GM21737 (cell line): ENCODE measurements at regions not wholly inside any gene's neighbourhood (a gene's known extent, or its start where the extent isn't known, plus 50 kb on each side); places are given as distances from the start of the nearest gene placed in this dataset.
A peak's percentile ranks its signal among the peaks of the same experiment; 100 is the strongest.

Experiments
- ATAC-seq: cut with Tn5 transposase; IDR thresholded peaks from one replicate; pipeline ENCODE4 v1.9.1; 2021; ENCODE audit warnings: mild to moderate bottlenecking, moderate library complexity; ENCODE audit not compliant: unreplicated experiment

DNA sequence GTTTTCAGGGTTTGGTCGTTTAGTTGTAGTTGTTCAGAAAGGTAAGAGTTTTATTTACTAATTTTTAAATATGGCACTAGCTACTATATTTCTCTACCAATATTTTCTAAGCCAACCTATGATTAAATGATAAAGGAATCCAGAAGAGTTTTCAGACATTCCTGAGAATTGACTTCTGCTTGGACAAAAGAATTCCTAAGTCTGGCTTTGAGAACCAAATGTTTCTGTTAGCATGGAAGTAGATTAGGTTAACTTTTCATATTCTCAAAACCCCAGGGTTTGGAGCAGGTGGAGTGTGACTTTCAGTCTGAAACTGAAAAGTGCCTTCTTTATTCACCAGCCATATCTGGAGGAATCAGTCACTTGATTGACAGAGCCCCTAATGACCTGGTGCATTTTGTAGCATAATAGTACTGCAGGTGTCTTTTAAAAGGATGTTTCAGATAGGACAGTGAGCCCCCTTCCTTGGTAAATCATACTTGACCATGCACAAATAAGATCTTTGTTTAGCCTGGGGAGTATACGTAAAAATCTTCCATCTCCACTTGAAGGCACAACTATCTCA is 457.0 kb upstream of the ZNF462 start:
- ATAC-seq: no peak

DNA sequence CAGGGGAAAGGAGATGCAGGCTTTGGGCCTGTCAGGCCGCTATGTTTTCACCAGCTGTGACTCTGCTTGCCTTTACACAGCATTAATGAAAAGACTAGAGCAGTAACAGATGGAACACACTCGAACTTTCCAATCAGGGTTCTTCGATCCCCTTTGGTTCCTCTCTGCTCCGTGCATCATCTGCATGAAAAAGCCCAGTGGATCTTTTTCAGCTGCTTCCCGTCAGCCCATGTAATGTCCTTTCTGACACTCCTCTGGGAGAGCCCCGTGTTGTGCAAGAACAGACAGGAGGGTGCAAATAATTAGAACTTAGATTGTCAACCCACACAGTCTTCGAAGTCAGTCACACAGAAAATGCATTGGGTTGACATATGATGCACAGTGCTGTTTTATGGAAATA is 448.9 kb upstream of the ZNF462 start:
- ATAC-seq: no peak

GRCh38 chr9:106417685-106418084 is 445.3 kb upstream of the ZNF462 start:
- ATAC-seq: no peak

GRCh38 chr9:106419829-106420228 is 443.1 kb upstream of the ZNF462 start:
- no peak for ATAC-seq

GRCh38 chr9:106420511-106420944 is 442.4 kb upstream of the ZNF462 start:
- peak; percentile 75 for ATAC-seq

DNA sequence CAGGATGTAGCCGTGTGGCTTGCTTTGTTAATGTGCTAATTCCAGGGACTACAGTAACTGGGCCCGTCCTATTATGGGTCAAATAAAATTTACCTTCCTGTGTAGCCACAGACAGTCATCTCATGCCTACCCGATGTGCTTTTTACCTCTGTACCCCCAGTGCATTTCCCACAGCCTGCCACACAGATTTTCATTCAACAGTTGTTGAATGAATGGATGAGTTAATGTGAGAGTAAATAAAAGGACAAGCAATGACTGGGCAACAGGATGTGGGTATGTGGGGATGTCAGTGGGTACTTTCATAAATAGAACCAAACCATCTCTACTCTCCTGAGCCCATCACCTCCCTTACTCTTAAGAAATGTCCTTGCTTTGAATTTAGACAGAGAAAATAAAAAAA is 441.2 kb upstream of the ZNF462 start:
- ATAC-seq: peak; percentile 45

GRCh38 chr9:106423575-106423974 is 439.4 kb upstream of the ZNF462 start:
- ATAC-seq: no peak

- no peak for ATAC-seq
These were observed 430.3 kb upstream of the ZNF462 start for GRCh38 chr9:106432631-106433030.

- no peak for ATAC-seq
These were observed 424.0 kb upstream of the ZNF462 start for GRCh38 chr9:106438928-106439327.

GRCh38 chr9:106441283-106441682 is 421.7 kb upstream of the ZNF462 start:
- ATAC-seq: no peak

- no peak for ATAC-seq
These were observed 419.4 kb upstream of the ZNF462 start for GRCh38 chr9:106443520-106443919.

DNA sequence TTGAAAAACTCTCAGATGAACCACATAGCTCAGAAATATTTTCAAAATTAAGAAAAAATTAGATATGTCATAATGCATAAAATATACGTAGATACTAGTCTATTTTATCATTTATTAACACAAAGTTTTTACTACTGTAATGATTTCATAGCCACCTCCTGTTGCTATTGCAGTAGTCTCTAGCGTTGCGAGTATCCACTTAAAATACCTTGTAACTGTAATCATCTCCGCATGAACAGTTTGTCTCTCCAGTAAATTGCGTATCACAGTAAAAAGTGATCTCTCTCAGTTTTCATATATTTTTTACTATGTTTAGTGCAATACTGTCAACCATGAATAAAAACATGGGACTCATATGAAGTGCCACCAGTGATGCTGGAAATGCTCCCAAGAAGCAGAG is 417.9 kb upstream of the ZNF462 start:
- ATAC-seq: no peak

GRCh38 chr9:106449336-106449927 is 413.5 kb upstream of the ZNF462 start:
- ATAC-seq: no peak

DNA sequence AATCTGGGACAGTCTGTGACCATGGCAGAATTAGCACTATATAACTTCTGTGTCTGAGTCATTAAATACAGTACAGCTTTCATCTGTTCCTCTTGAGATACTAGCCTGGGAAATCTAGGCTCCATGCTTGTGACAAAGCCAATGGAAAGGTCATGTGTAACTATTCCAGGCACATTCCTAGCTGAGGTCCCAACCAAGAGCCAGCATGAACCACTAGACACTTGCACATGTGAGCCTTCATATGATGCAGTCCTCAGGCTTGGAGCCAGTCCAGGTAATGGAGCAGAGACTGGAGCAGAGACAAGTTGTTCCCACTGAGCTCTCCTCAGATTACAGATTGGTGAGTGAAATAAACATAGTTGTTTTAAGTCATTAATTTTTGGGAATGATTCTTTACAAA is 412.4 kb upstream of the ZNF462 start:
- no peak for ATAC-seq

DNA sequence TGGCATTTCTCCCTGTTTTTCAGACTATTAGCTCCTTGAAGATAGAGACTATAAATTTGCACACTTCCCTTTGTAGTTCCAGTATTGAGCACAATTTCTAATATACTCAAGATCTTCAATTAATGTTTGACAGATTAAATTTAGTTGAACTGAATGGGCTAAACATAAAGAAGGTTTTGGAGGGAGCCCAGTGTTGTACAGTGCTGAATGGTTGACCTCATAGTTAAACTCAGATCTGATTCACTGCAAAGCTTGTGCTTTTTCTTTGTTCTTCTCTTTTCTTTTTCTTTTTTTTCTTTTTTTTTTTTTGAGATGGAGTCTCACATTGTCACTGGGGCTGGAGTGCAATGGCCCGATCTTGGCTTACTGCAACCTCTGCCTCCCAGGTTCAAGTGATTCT is 411.7 kb upstream of the ZNF462 start:
- ATAC-seq: no peak

DNA sequence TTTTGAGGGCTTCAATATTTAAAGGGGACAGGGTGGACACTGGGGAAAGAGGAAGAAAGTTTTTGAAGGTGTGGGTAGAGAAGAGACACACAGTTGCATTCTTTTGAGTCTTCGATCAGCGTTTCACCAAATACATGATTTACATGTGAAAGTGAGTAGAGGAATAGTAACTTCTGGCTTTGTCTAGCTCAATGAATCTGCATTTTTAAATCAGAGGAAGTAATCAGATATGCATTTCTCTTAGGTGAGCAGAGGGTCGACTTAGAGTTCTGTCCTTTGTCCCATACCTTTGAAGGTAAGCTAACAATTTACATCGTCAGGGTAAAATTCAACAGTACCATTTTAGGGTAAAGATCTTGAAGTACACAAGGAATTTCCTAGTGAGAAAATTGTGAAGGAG is 406.4 kb upstream of the ZNF462 start:
- ATAC-seq: no peak

GRCh38 chr9:106467113-106467864 is 395.7 kb upstream of the ZNF462 start:
- no peak for ATAC-seq

GRCh38 chr9:106467865-106468164 is 395.2 kb upstream of the ZNF462 start:
- ATAC-seq: no peak

DNA sequence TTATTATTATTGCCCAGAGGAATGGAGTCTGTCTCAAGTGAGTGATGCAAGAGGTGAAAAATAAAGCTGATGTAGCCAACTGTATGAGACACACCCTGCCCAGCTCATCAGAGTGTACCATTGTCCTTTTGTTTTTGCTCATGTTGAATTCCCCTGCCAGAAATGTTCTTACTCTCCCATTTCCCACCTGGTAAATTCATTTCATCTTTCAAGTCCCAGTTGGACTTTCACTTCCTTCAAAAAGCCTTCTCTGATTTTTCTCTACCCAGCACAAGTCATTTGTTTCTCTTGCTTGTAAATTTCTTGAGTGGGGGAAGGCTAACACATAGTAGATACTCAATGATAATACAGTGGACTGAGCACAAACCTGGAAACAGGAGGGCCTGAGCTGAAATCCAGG is 394.5 kb upstream of the ZNF462 start:
- ATAC-seq: no peak

GRCh38 chr9:106478312-106478711 is 384.7 kb upstream of the ZNF462 start:
- no peak for ATAC-seq

GRCh38 chr9:106478727-106479126 is 384.2 kb upstream of the ZNF462 start:
- no peak for ATAC-seq

- no peak for ATAC-seq
These were observed 383.3 kb upstream of the ZNF462 start for GRCh38 chr9:106479679-106480078.
